Keratinocyte (primary cell): ENCODE measurements at regions not wholly inside any gene's neighbourhood (a gene's known extent, or its start where the extent isn't known, plus 50 kb on each side); places are given as distances from the start of the nearest gene placed in this dataset.

ENCODE experiments used
- CTCF ChIP-seq, 3 experiments: IDR thresholded peaks in 1 of 3; conservative IDR thresholded peaks in 1 of 3; optimal IDR thresholded peaks in 1 of 3; 2 replicates in 2 of 3; 3 replicates in 1 of 3; pipeline versions ENCODE3 to v1.5.1; 2011; ENCODE audit warnings: low read length in 3 of 3, mild to moderate bottlenecking in 3 of 3, moderate library complexity in 2 of 3, control low read depth in 1 of 3, inconsistent platforms in 1 of 3; ENCODE audit not compliant: insufficient read depth in 2 of 3; ENCODE audit errors: extremely low read depth in 1 of 3
- EZH2 ChIP-seq: IDR thresholded peaks from one replicate; pipeline ENCODE4 v1.6.1; 2012; ENCODE audit warnings: inconsistent platforms, mild to moderate bottlenecking, low read length, moderate library complexity

GRCh38 chr14:39766397-39767000 is 334.3 kb upstream of the FBXO33 start:
- TF ChIP-seq CTCF (optimal IDR thresholded peaks at IDR 0.05 in 1 of 3, IDR thresholded peaks at IDR 0.05 in 1 of 3, conservative IDR thresholded peaks at IDR 0.05 in 1 of 3; ENCODE audit: extremely low read depth in 1 of 3, insufficient read depth in 2 of 3, low read length in 3 of 3) (no peak), EZH2 (no peak)
